ENCODE measurements at regions not wholly inside any gene's neighbourhood (a gene's known extent, or its start where the extent isn't known, plus 50 kb on each side); places are given as distances from the start of the nearest gene placed in this dataset.
A peak's percentile ranks its signal among the peaks of the same experiment; 100 is the strongest.

- Histone ChIP-seq H3K4me3 (no peak overlapping the region), H3K36me3 (no peaks in the 10 kb centered on the region), H3K9me3 (peaks cover 0 to 5% (median 0%) of the 10 kb centered on the region in 3 donors), H3K4me1 (peaks cover 0 to 16% (median 0%) of the 10 kb centered on the region in 3 donors), H3K27me3 (no peaks in the 10 kb centered on the region), H3K27ac (no peak overlapping the region)
- WGBS, 2 donors, result 0 to 58% methylated on average over 1 of the region's 1 CpG
- intact Hi-C loops (cut with DNase I), result no loop called here
- no peak for DNase-seq
- no peak for TF ChIP-seq CTCF (IDR thresholded peaks at IDR 0.05)
- TF ChIP-seq POLR2A (IDR thresholded peaks at IDR 0.05), result no peak
Measured at GRCh38 chr2:220191031-220191430, 563.6 kb downstream of the SLC4A3 start.

GRCh38 chr2:220191737-220192136 lies 564.3 kb downstream of the SLC4A3 start:
- intact Hi-C loops (cut with DNase I), result no loop called here
- Histone ChIP-seq H3K27me3 (no peaks in the 10 kb centered on the region), H3K27ac (no peak overlapping the region), H3K9me3 (peaks cover 0 to 5% (median 0%) of the 10 kb centered on the region in 3 donors), H3K36me3 (no peaks in the 10 kb centered on the region), H3K4me1 (peaks cover 0 to 16% (median 0%) of the 10 kb centered on the region in 3 donors), H3K4me3 (no peak overlapping the region)
- no peak for TF ChIP-seq POLR2A (IDR thresholded peaks at IDR 0.05)
- TF ChIP-seq CTCF (IDR thresholded peaks at IDR 0.05), result no peak
- WGBS, 2 donors, result 92 to 96% methylated on average over 4 of the region's 5 CpGs
- DNase-seq, result no peak

- intact Hi-C loops (cut with DNase I), result no loop called here
- no peak overlapping the region for H3K4me3 ChIP-seq
- H3K27me3 ChIP-seq, result no peaks in the 10 kb centered on the region
- H3K27ac ChIP-seq, result no peak overlapping the region
- no peaks in the 10 kb centered on the region for H3K36me3 ChIP-seq
- H3K4me1 ChIP-seq, result peaks cover 0 to 21% (median 3%) of the 10 kb centered on the region in 3 donors
- 58 to 83% methylated on average over 3 to 5 of the region's 6 CpGs for WGBS, 2 donors
- TF ChIP-seq CTCF (IDR thresholded peaks at IDR 0.05), result no peak
- no peak for TF ChIP-seq POLR2A (IDR thresholded peaks at IDR 0.05)
- H3K9me3 ChIP-seq, result peaks cover 0 to 5% (median 0%) of the 10 kb centered on the region in 3 donors
- DNase-seq, result no peak
Measured at GRCh38 chr2:220192994-220193753, 565.7 kb downstream of the SLC4A3 start.

GRCh38 chr2:220194630-220195584 lies 567.5 kb downstream of the SLC4A3 start:
- TF ChIP-seq CTCF (IDR thresholded peaks at IDR 0.05) (no peak), POLR2A (IDR thresholded peaks at IDR 0.05) (no peak)
- no peak overlapping the region for H3K4me3 ChIP-seq
- H3K4me1 ChIP-seq, result peaks cover 0 to 33% (median 11%) of the 10 kb centered on the region in 3 donors
- H3K27ac ChIP-seq, result peak overlapping the region in 1 of 4 donors; percentile 5
- no peak for DNase-seq
- no peaks in the 10 kb centered on the region for H3K27me3 ChIP-seq
- peaks cover 0 to 5% (median 0%) of the 10 kb centered on the region in 3 donors for H3K9me3 ChIP-seq
- H3K36me3 ChIP-seq, result no peaks in the 10 kb centered on the region
- intact Hi-C loops (cut with DNase I), result no loop called here
- WGBS, 2 donors, result 80 to 90% methylated on average over 10 of the region's 10 CpGs

- DNase-seq, result no peak
- WGBS, 2 donors, result 31 to 32% methylated on average over 6 to 7 of the region's 7 CpGs
- peaks cover 0 to 34% (median 11%) of the 10 kb centered on the region in 3 donors for H3K4me1 ChIP-seq
- intact Hi-C loops (cut with DNase I), result no loop called here
- TF ChIP-seq CTCF (IDR thresholded peaks at IDR 0.05) (no peak), POLR2A (IDR thresholded peaks at IDR 0.05) (no peak)
- H3K27ac ChIP-seq, result peak overlapping the region; percentile 47 to 85 (median 70)
- H3K4me3 ChIP-seq, result no peak overlapping the region
- no peaks in the 10 kb centered on the region for H3K27me3 ChIP-seq
- H3K36me3 ChIP-seq, result no peaks in the 10 kb centered on the region
- peaks cover 0 to 9% (median 0%) of the 10 kb centered on the region in 3 donors for H3K9me3 ChIP-seq
Measured at GRCh38 chr2:220198896-220199295, 571.5 kb downstream of the SLC4A3 start.
